ENCODE measurements at regions not wholly inside any gene's neighbourhood (a gene's known extent, or its start where the extent isn't known, plus 50 kb on each side); places are given as distances from the start of the nearest gene placed in this dataset.

DNA sequence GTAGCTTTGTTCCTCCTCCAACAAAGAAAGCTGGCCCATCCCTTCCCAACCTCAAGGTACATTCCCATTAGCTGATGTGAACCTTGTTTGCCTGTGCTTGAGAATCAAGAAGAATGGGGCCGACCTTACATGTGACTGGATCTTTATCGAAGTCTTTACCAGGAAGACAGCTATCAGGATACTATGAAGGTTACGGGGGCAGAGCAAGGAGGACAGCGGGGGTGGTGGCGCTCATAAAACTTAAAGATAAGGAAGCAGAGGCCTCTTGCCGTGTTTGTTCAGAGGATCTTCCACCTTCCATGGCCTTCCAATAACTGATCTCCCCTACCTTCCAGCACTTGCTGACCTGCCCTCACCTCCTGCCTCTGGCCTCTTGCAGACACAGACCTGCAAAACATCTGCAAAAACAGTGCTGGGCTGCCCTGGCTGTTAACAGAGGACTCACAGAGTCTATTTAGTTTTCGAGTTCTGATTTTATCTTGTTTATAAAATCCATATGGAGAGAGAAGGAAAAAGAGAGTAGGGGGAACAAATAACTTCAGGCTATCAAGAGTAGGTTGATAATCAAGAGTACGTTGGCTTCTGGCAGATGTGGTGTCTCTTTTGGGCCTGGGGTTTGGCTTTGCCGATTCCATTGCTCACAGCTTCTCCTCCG lies 198.0 kb downstream of the HUNK start (continued):
- TF ChIP-seq, protein P1, sequence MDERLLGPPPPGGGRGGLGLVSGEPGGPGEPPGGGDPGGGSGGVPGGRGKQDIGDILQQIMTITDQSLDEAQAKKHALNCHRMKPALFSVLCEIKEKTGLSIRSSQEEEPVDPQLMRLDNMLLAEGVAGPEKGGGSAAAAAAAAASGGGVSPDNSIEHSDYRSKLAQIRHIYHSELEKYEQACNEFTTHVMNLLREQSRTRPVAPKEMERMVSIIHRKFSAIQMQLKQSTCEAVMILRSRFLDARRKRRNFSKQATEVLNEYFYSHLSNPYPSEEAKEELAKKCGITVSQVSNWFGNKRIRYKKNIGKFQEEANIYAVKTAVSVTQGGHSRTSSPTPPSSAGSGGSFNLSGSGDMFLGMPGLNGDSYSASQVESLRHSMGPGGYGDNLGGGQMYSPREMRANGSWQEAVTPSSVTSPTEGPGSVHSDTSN (CRISPR knock-in tag; IDR thresholded peaks at IDR 0.05; ENCODE audit: low read depth), result no peak
- TF ChIP-seq, protein P1 (tag; conservative IDR thresholded peaks at IDR 0.05; ENCODE audit: low read depth), result 0 out of 2 replicates have a peak, but pooled peaks have one; percentile 8
- TF ChIP-seq ZNF766 (CRISPR knock-in tag; conservative IDR thresholded peaks at IDR 0.05), result peak; percentile 45; the same call in 1 of the 2 replicates

GRCh38 chr21:32070126-32070525 lies 197.3 kb downstream of the HUNK start:
- POLR2A ChIA-PET, result interaction anchor here (0.9 to 1.8 kb wide), 2 partner anchors 9 to 19 kb away, joined by 3 read pairs; no protein-coding TSS in a partner anchor
- peaks cover 12 to 30% of the 10 kb centered on the region in 2 experiments for H3K27me3 ChIP-seq (ENCODE audit: control insufficient read depth in 2 of 2, insufficient read depth in 2 of 2, low read length in 2 of 2)
- no peak overlapping the region for H2AFZ ChIP-seq (ENCODE audit: low read depth, low read length)
- in situ Hi-C loops (cut with MboI) (no loop called here), intact Hi-C loops (cut with micrococcal nuclease) (no loop called here)
- BruUV-seq (replicated peaks), result no TSS peak
- CTCF ChIA-PET (ENCODE audit: low intra/inter-chr PET ratio), result interaction anchor here (0.6 kb wide), 1 partner anchor 61 kb away, joined by 3 read pairs; no protein-coding TSS in a partner anchor
- H4K20me1 ChIP-seq (replicated peaks; ENCODE audit: control insufficient read depth, insufficient read depth, low read length), result no peaks in the 10 kb centered on the region
- no peak overlapping the region for H3K4me3 ChIP-seq
- H3K36me3 ChIP-seq (ENCODE audit: control insufficient read depth, insufficient read depth, low read length), result no peaks in the 10 kb centered on the region
- DNase-seq (ENCODE audit: extremely low read depth in 1 of 4, low spot score in 3 of 4) (no peak), ATAC-seq (no peak), FAIRE-seq (no peak)
- WGBS (ENCODE audit: insufficient coverage, low coverage, missing lambda C conversion rate), result 15% methylated on average over 5 of the region's 5 CpGs
- H3K79me2 ChIP-seq (ENCODE audit: control insufficient read depth, insufficient read depth, low read length), result no peaks in the 10 kb centered on the region
- peaks cover 3 to 14% of the 10 kb centered on the region in 2 experiments; a peak in 3 of 5 replicates for H3K4me1 ChIP-seq (replicated peaks in 1 of 2; ENCODE audit: control insufficient read depth in 2 of 2, insufficient read depth in 2 of 2, low read length in 2 of 2)
- H3K4me2 ChIP-seq (ENCODE audit: insufficient read depth, low read length), result peak overlapping the region; percentile 23; the same call in 1 of the 2 replicates
- no peaks in the 10 kb centered on the region for H3K9me1 ChIP-seq (ENCODE audit: control insufficient read depth, insufficient read depth, low read length)
- no peak overlapping the region for H3K27ac ChIP-seq (ENCODE audit: extremely low read depth, low read depth, low read length)
- H3K9ac ChIP-seq (ENCODE audit: insufficient read depth in 1 of 2, low read depth in 2 of 2, low read length in 2 of 2), result no peak overlapping the region
- no peaks in the 10 kb centered on the region for H3K9me3 ChIP-seq (replicated peaks; ENCODE audit: control insufficient read depth, insufficient read depth, low read depth, low read length)
- TF ChIP-seq SMAD2 (IDR thresholded peaks at IDR 0.05; ENCODE audit: low read depth, low read length) (no peak), SP2 (IDR thresholded peaks at IDR 0.05; ENCODE audit: extremely low read depth, low read depth, low read length, poor library complexity, severe bottlenecking) (no peak), SPI1 (IDR thresholded peaks at IDR 0.05; ENCODE audit: borderline replicate concordance, low read depth, low read length) (no peak), ZNF197 (CRISPR knock-in tag; IDR thresholded peaks at IDR 0.05; ENCODE audit: low read depth) (0 out of 2 replicates have a peak, but pooled peaks have one; percentile 16)
- TF ChIP-seq, protein P2, sequence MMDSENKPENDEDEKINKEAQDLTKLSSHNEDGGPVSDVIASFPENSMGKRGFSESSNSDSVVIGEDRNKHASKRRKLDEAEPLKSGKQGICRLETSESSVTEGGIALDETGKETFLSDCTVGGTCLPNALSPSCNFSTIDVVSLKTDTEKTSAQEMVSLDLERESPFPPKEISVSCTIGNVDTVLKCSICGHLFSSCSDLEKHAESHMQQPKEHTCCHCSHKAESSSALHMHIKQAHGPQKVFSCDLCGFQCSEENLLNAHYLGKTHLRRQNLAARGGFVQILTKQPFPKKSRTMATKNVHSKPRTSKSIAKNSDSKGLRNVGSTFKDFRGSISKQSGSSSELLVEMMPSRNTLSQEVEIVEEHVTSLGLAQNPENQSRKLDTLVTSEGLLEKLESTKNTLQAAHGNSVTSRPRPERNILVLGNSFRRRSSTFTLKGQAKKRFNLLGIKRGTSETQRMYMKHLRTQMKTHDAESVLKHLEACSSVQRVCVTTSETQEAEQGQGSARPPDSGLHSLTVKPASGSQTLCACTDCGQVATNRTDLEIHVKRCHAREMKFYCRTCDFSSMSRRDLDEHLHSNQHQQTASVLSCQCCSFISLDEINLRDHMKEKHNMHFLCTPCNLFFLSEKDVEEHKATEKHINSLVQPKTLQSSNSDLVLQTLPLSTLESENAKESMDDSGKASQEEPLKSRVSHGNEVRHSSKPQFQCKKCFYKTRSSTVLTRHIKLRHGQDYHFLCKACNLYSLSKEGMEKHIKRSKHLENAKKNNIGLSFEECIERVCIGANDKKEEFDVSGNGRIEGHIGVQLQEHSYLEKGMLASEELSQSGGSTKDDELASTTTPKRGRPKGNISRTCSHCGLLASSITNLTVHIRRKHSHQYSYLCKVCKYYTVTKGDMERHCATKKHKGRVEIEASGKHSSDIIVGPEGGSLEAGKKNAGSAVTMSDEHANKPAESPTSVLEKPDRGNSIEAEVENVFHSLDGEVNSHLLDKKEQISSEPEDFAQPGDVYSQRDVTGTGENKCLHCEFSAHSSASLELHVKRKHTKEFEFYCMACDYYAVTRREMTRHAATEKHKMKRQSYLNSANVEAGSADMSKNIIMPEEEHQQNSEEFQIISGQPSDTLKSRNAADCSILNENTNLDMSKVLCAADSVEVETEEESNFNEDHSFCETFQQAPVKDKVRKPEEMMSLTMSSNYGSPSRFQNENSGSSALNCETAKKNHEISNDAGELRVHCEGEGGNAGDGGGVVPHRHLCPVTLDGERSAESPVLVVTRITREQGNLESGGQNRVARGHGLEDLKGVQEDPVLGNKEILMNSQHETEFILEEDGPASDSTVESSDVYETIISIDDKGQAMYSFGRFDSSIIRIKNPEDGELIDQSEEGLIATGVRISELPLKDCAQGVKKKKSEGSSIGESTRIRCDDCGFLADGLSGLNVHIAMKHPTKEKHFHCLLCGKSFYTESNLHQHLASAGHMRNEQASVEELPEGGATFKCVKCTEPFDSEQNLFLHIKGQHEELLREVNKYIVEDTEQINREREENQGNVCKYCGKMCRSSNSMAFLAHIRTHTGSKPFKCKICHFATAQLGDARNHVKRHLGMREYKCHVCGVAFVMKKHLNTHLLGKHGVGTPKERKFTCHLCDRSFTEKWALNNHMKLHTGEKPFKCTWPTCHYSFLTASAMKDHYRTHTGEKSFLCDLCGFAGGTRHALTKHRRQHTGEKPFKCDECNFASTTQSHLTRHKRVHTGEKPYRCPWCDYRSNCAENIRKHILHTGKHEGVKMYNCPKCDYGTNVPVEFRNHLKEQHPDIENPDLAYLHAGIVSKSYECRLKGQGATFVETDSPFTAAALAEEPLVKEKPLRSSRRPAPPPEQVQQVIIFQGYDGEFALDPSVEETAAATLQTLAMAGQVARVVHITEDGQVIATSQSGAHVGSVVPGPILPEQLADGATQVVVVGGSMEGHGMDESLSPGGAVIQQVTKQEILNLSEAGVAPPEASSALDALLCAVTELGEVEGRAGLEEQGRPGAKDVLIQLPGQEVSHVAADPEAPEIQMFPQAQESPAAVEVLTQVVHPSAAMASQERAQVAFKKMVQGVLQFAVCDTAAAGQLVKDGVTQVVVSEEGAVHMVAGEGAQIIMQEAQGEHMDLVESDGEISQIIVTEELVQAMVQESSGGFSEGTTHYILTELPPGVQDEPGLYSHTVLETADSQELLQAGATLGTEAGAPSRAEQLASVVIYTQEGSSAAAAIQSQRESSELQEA (IDR thresholded peaks at IDR 0.05; ENCODE audit: low read depth), result no peak
